ENCODE measurements at regions not wholly inside any gene's neighbourhood (a gene's known extent, or its start where the extent isn't known, plus 50 kb on each side); places are given as distances from the start of the nearest gene placed in this dataset.
A peak's percentile ranks its signal among the peaks of the same experiment; 100 is the strongest.

DNA sequence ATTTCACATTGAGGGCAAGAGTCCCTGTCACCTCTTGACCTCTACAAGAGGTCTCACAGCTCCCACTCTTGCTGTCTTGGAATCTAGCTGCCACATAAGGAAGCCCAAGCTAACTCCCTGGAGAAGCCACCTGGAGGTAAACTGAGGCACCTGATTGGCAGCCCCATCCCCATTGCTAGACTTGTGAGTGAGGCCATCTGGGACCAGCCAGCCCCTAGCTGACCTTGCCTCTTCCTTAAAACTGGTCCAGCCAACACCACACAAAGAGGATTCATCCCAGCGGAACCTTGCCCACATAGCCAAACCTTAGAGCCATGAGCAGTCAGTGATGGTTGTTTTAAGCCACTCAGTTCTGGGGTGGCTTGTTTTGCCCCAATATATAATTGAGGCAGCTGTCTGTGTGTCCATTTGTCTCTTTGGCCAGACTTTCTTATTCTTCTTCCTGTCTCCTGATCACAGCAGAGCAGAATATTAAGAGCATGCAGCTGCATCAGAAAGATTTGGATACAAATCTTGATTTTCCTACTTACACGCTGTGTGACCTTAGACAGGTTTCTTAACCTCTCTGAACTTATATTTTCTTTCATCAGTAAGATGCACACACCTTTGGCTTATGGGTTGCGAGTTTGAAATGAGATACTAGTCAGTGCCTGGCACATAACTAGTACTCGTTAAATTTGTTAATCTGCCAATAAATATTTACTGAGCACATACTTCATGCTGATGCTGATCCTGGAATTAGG lies 74.3 kb upstream of the TP53I11 start:
- no peak overlapping the region for H2BK120ac ChIP-seq (ENCODE audit: low read depth, low read length)

DNA sequence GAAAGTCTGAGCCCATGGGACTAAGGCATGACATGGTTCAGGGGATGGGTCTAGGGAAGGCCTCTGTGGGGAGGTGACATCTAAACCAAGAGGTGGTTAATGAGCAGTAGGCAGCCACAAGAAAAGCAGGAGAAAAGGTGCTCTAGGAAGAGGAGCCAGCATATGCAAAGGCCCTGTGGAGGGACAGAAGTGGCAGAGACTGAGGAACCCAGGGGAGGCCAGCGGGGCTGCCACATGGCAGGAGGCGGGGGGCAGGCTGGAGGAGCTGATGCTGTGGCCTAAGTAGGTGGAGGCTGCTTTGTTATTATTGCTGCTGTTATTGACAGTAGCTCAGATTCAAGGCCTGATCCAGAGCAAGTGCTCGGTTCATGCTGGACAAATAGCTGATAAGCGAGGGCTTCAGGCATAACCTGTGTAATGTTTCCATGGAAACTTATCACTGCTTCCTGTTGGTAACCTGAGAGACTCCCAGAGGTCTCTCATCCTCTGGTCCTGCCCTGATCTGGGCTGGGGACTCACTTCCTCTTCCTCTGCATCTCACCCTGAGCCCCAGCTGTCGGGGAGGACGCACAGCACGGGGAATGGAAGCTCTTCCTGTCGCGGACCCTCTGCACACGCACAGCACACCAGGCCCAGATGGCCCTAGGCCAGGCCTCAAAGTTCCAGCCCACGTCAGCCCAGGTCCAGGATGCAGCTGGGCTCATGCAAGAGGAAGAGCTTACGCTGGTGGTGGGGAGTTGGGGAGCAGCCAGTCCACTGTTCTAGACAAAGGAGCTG lies 75.2 kb upstream of the TP53I11 start:
- DNase-seq = peak; percentile 23
- Histone ChIP-seq H3K27ac (ENCODE audit: low read length, poor library complexity, severe bottlenecking) (no peak overlapping the region), H3K4ac (ENCODE audit: low read depth in 1 of 2, low read length in 2 of 2) (no peak overlapping the region), H3K4me2 (ENCODE audit: low read length, poor library complexity, severe bottlenecking) (no peak overlapping the region), H3K14ac (ENCODE audit: low read length in 2 of 2) (no peak overlapping the region), H2BK15ac (ENCODE audit: low read depth, poor library complexity, severe bottlenecking) (peak overlapping the region; percentile 17), H3K9ac (ENCODE audit: low read length) (no peak overlapping the region), H3K4me3 (ENCODE audit: insufficient read depth in 1 of 2, low read depth in 1 of 2, low read length in 2 of 2) (no peak overlapping the region), H3K4me1 (ENCODE audit: control insufficient read depth, insufficient read depth, low read depth, low read length) (peaks cover 8% of the 10 kb centered on the region), H2AFZ (ENCODE audit: low read depth, low read length) (no peak overlapping the region), H3K36me3 (ENCODE audit: control insufficient read depth in 1 of 2, insufficient read depth in 2 of 2, low read depth in 1 of 2, low read length in 2 of 2) (no peaks in the 10 kb centered on the region), H3K27me3 (ENCODE audit: control insufficient read depth in 1 of 2, insufficient read depth in 1 of 2, low read length in 2 of 2) (peaks cover 38 to 72% of the 10 kb centered on the region in 2 experiments), H3K18ac (ENCODE audit: low read depth in 1 of 2, low read length in 2 of 2) (peak overlapping the region; percentile 0 to 13), H4K91ac (ENCODE audit: low read length) (no peak overlapping the region), H2AK5ac (ENCODE audit: low read length, severe bottlenecking) (no peak overlapping the region), H2BK120ac (ENCODE audit: low read depth, low read length) (no peak overlapping the region), H2BK12ac (ENCODE audit: low read length in 2 of 2) (no peak overlapping the region), H3K23ac (ENCODE audit: low read length in 2 of 2) (no peak overlapping the region), H2BK5ac (ENCODE audit: low read depth, low read length, poor library complexity, severe bottlenecking) (no peak overlapping the region), H3K9me3 (ENCODE audit: control insufficient read depth, low read length) (no peaks in the 10 kb centered on the region), H4K8ac (ENCODE audit: low read length) (peak overlapping the region; percentile 0), H3K79me1 (replicated peaks; ENCODE audit: low read length, poor library complexity, severe bottlenecking) (no peaks in the 10 kb centered on the region)
- WGBS = 72% methylated on average over 12 of the region's 12 CpGs

More for the DNA sequence above, 74.3 kb upstream of the TP53I11 start:
- 100% methylated on average over 1 of the region's 4 CpGs for WGBS
- H4K8ac ChIP-seq (ENCODE audit: low read length) = no peak overlapping the region
- no peak overlapping the region for H3K18ac ChIP-seq (ENCODE audit: low read depth in 1 of 2, low read length in 2 of 2)
- no peak overlapping the region for H3K14ac ChIP-seq (ENCODE audit: low read length in 2 of 2)
- no peak overlapping the region for H3K4me3 ChIP-seq (ENCODE audit: insufficient read depth in 1 of 2, low read depth in 1 of 2, low read length in 2 of 2)
- no peak overlapping the region for H3K9ac ChIP-seq (ENCODE audit: low read length)
- no peaks in the 10 kb centered on the region for H3K79me1 ChIP-seq (replicated peaks; ENCODE audit: low read length, poor library complexity, severe bottlenecking)
- H4K91ac ChIP-seq (ENCODE audit: low read length) = no peak overlapping the region
- peaks cover 35 to 72% of the 10 kb centered on the region in 2 experiments for H3K27me3 ChIP-seq (ENCODE audit: control insufficient read depth in 1 of 2, insufficient read depth in 1 of 2, low read length in 2 of 2)
- H2BK15ac ChIP-seq (ENCODE audit: low read depth, poor library complexity, severe bottlenecking) = peak overlapping the region; percentile 63
- H3K27ac ChIP-seq (ENCODE audit: low read length, poor library complexity, severe bottlenecking) = no peak overlapping the region
- no peak overlapping the region for H3K4ac ChIP-seq (ENCODE audit: low read depth in 1 of 2, low read length in 2 of 2)
- no peaks in the 10 kb centered on the region for H3K9me3 ChIP-seq (ENCODE audit: control insufficient read depth, low read length)
- no peak overlapping the region for H2AK5ac ChIP-seq (ENCODE audit: low read length, severe bottlenecking)
- no peak overlapping the region for H3K23ac ChIP-seq (ENCODE audit: low read length in 2 of 2)
- H2AFZ ChIP-seq (ENCODE audit: low read depth, low read length) = no peak overlapping the region
- H3K36me3 ChIP-seq (ENCODE audit: control insufficient read depth in 1 of 2, insufficient read depth in 2 of 2, low read depth in 1 of 2, low read length in 2 of 2) = no peaks in the 10 kb centered on the region
- H3K4me1 ChIP-seq (ENCODE audit: control insufficient read depth, insufficient read depth, low read depth, low read length) = peaks cover 8% of the 10 kb centered on the region
- H2BK12ac ChIP-seq (ENCODE audit: low read length in 2 of 2) = no peak overlapping the region
- DNase-seq = no peak
- H2BK5ac ChIP-seq (ENCODE audit: low read depth, low read length, poor library complexity, severe bottlenecking) = no peak overlapping the region
- no peak overlapping the region for H3K4me2 ChIP-seq (ENCODE audit: low read length, poor library complexity, severe bottlenecking)

GRCh38 chr11:45026835-45027234 lies 76.2 kb upstream of the TP53I11 start:
- H3K4me1 ChIP-seq (ENCODE audit: control insufficient read depth, insufficient read depth, low read depth, low read length) = peaks cover 8% of the 10 kb centered on the region
- no peaks in the 10 kb centered on the region for H3K36me3 ChIP-seq (ENCODE audit: control insufficient read depth in 1 of 2, insufficient read depth in 2 of 2, low read depth in 1 of 2, low read length in 2 of 2)
- H4K8ac ChIP-seq (ENCODE audit: low read length) = no peak overlapping the region
- H2BK5ac ChIP-seq (ENCODE audit: low read depth, low read length, poor library complexity, severe bottlenecking) = no peak overlapping the region
- no peak overlapping the region for H3K14ac ChIP-seq (ENCODE audit: low read length in 2 of 2)
- H2AFZ ChIP-seq (ENCODE audit: low read depth, low read length) = no peak overlapping the region
- no peak overlapping the region for H2BK15ac ChIP-seq (ENCODE audit: low read depth, poor library complexity, severe bottlenecking)
- H2BK120ac ChIP-seq (ENCODE audit: low read depth, low read length) = no peak overlapping the region
- H3K27me3 ChIP-seq (ENCODE audit: control insufficient read depth in 1 of 2, insufficient read depth in 1 of 2, low read length in 2 of 2) = peaks cover 44 to 65% of the 10 kb centered on the region in 2 experiments
- no peak overlapping the region for H3K18ac ChIP-seq (ENCODE audit: low read depth in 1 of 2, low read length in 2 of 2)
- H4K91ac ChIP-seq (ENCODE audit: low read length) = no peak overlapping the region
- no peaks in the 10 kb centered on the region for H3K79me1 ChIP-seq (replicated peaks; ENCODE audit: low read length, poor library complexity, severe bottlenecking)
- no peaks in the 10 kb centered on the region for H3K9me3 ChIP-seq (ENCODE audit: control insufficient read depth, low read length)
- no peak overlapping the region for H2BK12ac ChIP-seq (ENCODE audit: low read length in 2 of 2)
- no peak overlapping the region for H3K4me2 ChIP-seq (ENCODE audit: low read length, poor library complexity, severe bottlenecking)
- no peak overlapping the region for H3K9ac ChIP-seq (ENCODE audit: low read length)
- no peak overlapping the region for H2AK5ac ChIP-seq (ENCODE audit: low read length, severe bottlenecking)
- no peak overlapping the region for H3K4ac ChIP-seq (ENCODE audit: low read depth in 1 of 2, low read length in 2 of 2)
- no peak overlapping the region for H3K23ac ChIP-seq (ENCODE audit: low read length in 2 of 2)
- no peak overlapping the region for H3K4me3 ChIP-seq (ENCODE audit: insufficient read depth in 1 of 2, low read depth in 1 of 2, low read length in 2 of 2)
- no peak for DNase-seq
- H3K27ac ChIP-seq (ENCODE audit: low read length, poor library complexity, severe bottlenecking) = no peak overlapping the region
- 89% methylated on average over 6 of the region's 6 CpGs for WGBS

GRCh38 chr11:45027312-45027711 lies 76.6 kb upstream of the TP53I11 start:
- Histone ChIP-seq H3K79me1 (replicated peaks; ENCODE audit: low read length, poor library complexity, severe bottlenecking) (no peaks in the 10 kb centered on the region), H3K4ac (ENCODE audit: low read depth in 1 of 2, low read length in 2 of 2) (no peak overlapping the region), H3K4me3 (ENCODE audit: insufficient read depth in 1 of 2, low read depth in 1 of 2, low read length in 2 of 2) (no peak overlapping the region), H3K27me3 (ENCODE audit: control insufficient read depth in 1 of 2, insufficient read depth in 1 of 2, low read length in 2 of 2) (peaks cover 46 to 65% of the 10 kb centered on the region in 2 experiments), H3K18ac (ENCODE audit: low read depth in 1 of 2, low read length in 2 of 2) (no peak overlapping the region), H2BK15ac (ENCODE audit: low read depth, poor library complexity, severe bottlenecking) (no peak overlapping the region), H3K9ac (ENCODE audit: low read length) (no peak overlapping the region), H4K91ac (ENCODE audit: low read length) (no peak overlapping the region), H2AFZ (ENCODE audit: low read depth, low read length) (no peak overlapping the region), H3K27ac (ENCODE audit: low read length, poor library complexity, severe bottlenecking) (no peak overlapping the region), H2BK5ac (ENCODE audit: low read depth, low read length, poor library complexity, severe bottlenecking) (no peak overlapping the region), H3K9me3 (ENCODE audit: control insufficient read depth, low read length) (no peaks in the 10 kb centered on the region), H3K4me2 (ENCODE audit: low read length, poor library complexity, severe bottlenecking) (no peak overlapping the region), H2AK5ac (ENCODE audit: low read length, severe bottlenecking) (no peak overlapping the region), H3K23ac (ENCODE audit: low read length in 2 of 2) (no peak overlapping the region), H2BK120ac (ENCODE audit: low read depth, low read length) (no peak overlapping the region), H2BK12ac (ENCODE audit: low read length in 2 of 2) (no peak overlapping the region), H4K8ac (ENCODE audit: low read length) (no peak overlapping the region), H3K4me1 (ENCODE audit: control insufficient read depth, insufficient read depth, low read depth, low read length) (peaks cover 7% of the 10 kb centered on the region), H3K14ac (ENCODE audit: low read length in 2 of 2) (no peak overlapping the region), H3K36me3 (ENCODE audit: control insufficient read depth in 1 of 2, insufficient read depth in 2 of 2, low read depth in 1 of 2, low read length in 2 of 2) (no peaks in the 10 kb centered on the region)
- 96% methylated on average over 4 of the region's 4 CpGs for WGBS
- no peak for DNase-seq

Data from mesenchymal stem cell (in vitro differentiated cells and primary cell).